Inflammatory macrophage treated with lipopolysaccharide for 1 hour (primary cell): ENCODE measurements at regions not wholly inside any gene's neighbourhood (a gene's known extent, or its start where the extent isn't known, plus 50 kb on each side); places are given as distances from the start of the nearest gene placed in this dataset.

Experiments used
- DNase-seq, 2 donors: peaks; one replicate each; pipeline ENCODE4 v3.0.0-alpha.2; 2020 to 2022

GRCh38 chr6:40936818-40937251 lies 102.2 kb downstream of the UNC5CL start:
- no peak for DNase-seq

GRCh38 chr6:40933864-40934263 lies 105.2 kb downstream of the UNC5CL start:
- no peak for DNase-seq

GRCh38 chr6:40932953-40933352 lies 106.1 kb downstream of the UNC5CL start:
- DNase-seq: no peak

- DNase-seq: no peak
Observed at GRCh38 chr6:40932366-40932765, 106.7 kb downstream of the UNC5CL start.

- no peak for DNase-seq
Observed at GRCh38 chr6:40931931-40932330, 107.1 kb downstream of the UNC5CL start.

- DNase-seq: peak in 1 of 2 donors; percentile 5
Observed at GRCh38 chr6:40930555-40930954, 108.5 kb downstream of the UNC5CL start.

GRCh38 chr6:40930045-40930444 lies 109.0 kb downstream of the UNC5CL start:
- DNase-seq: no peak

GRCh38 chr6:40929176-40929575 lies 109.8 kb downstream of the UNC5CL start:
- no peak for DNase-seq

- DNase-seq: no peak
Observed at GRCh38 chr6:40928763-40929162, 110.3 kb downstream of the UNC5CL start.

- DNase-seq: no peak
Observed at GRCh38 chr6:40928307-40928706, 110.7 kb downstream of the UNC5CL start.

- DNase-seq: no peak
Observed at GRCh38 chr6:40925341-40925740, 113.7 kb downstream of the UNC5CL start.

- no peak for DNase-seq
Observed at GRCh38 chr6:40924839-40925238, 114.2 kb downstream of the UNC5CL start.

GRCh38 chr6:40923880-40924279 lies 115.1 kb downstream of the UNC5CL start:
- no peak for DNase-seq

- DNase-seq: no peak
Observed at GRCh38 chr6:40923326-40923725, 115.7 kb downstream of the UNC5CL start.

- DNase-seq: no peak
Observed at GRCh38 chr6:40922281-40922680, 116.7 kb downstream of the UNC5CL start.

GRCh38 chr6:40918040-40918651 lies 120.9 kb downstream of the UNC5CL start:
- DNase-seq: no peak

- DNase-seq: no peak
Observed at GRCh38 chr6:40917603-40918002, 121.4 kb downstream of the UNC5CL start.

- DNase-seq: no peak
Observed at GRCh38 chr6:40916845-40917244, 122.2 kb downstream of the UNC5CL start.

- no peak for DNase-seq
Observed at GRCh38 chr6:40915165-40915564, 123.9 kb downstream of the UNC5CL start.

- DNase-seq: no peak
Observed at GRCh38 chr6:40914005-40914404, 125.0 kb downstream of the UNC5CL start.

- DNase-seq: peak; percentile 13 to 24
Observed at GRCh38 chr6:40912158-40912946, 126.7 kb downstream of the UNC5CL start.

GRCh38 chr6:40910260-40910893 lies 128.6 kb downstream of the UNC5CL start:
- no peak for DNase-seq

GRCh38 chr6:40909811-40910210 lies 129.2 kb downstream of the UNC5CL start:
- DNase-seq: no peak

GRCh38 chr6:40907198-40907701 lies 131.8 kb downstream of the UNC5CL start:
- no peak for DNase-seq
